GM18909 (cell line): ENCODE measurements at regions not wholly inside any gene's neighbourhood (a gene's known extent, or its start where the extent isn't known, plus 50 kb on each side); places are given as distances from the start of the nearest gene placed in this dataset.
"Not testable (repeated sequence)": the region's sequence is repeated elsewhere in the genome, so short reads cannot be mapped to it uniquely, and the experiment has no call there.

Source experiments
- ATAC-seq: cut with Tn5 transposase; IDR thresholded peaks from one replicate; pipeline ENCODE4 v1.9.1; 2021; ENCODE audit warnings: mild to moderate bottlenecking; ENCODE audit not compliant: unreplicated experiment, poor library complexity

GRCh38 chr2:241997017-241997416 lies 127.5 kb downstream of the RTP5 start:
- no peak for ATAC-seq

DNA sequence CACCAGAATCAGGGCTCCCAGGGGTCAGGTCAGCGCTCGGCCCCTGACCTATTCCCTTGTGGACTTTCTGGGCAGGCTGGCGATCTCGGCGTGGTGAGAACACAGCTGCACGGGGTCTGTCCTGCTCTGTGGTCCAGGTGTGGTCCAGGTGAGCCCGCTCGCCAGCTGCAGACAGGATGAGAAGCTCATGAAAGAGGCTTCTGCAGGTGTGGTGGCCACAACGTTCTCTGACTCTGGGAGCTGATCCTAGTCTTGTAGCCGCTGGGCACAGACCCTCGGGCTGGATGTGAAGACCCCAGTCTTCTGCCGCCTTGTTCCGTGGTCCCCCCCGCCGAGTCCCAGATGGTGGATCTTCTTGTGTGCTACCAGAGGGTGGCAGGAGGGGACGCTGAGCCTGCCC lies 129.7 kb downstream of the RTP5 start:
- no peak for ATAC-seq

- no peak for ATAC-seq
These were observed 132.3 kb downstream of the RTP5 start for GRCh38 chr2:242001853-242002252.

- ATAC-seq = no peak
These were observed 133.4 kb downstream of the RTP5 start for GRCh38 chr2:242002944-242003343.

- no peak for ATAC-seq
These were observed 134.8 kb downstream of the RTP5 start for GRCh38 chr2:242004223-242004901.

- ATAC-seq = no peak
These were observed 135.3 kb downstream of the RTP5 start for GRCh38 chr2:242004902-242005230.

DNA sequence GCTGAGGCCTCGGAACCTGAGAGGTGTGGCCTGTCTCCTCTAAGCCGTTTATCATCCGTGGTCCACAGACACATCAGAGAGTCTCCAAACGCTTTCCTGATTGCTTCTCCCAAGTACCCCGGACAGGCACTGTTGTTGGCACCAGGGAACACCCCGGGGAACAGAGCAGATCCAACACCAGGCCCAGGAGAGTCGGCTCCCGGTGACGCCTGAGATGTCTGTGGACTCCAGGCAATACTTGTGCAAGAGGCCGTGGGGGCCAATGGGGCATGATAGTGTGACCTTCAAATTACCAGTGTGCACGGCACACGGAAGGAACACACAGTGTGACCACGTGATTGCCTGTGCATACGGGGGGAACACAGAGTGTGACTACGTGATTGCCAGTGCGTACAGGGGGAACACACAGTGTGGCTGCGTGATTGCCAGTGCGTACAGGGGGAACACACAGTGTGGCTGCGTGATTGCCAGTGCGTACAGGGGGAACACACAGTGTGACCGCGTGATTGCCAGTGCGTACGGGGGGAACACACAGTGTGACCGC lies 136.6 kb downstream of the RTP5 start:
- not testable (repeated sequence) for ATAC-seq

- not testable (repeated sequence) for ATAC-seq
These were observed 139.4 kb downstream of the RTP5 start for GRCh38 chr2:242008908-242009307.

DNA sequence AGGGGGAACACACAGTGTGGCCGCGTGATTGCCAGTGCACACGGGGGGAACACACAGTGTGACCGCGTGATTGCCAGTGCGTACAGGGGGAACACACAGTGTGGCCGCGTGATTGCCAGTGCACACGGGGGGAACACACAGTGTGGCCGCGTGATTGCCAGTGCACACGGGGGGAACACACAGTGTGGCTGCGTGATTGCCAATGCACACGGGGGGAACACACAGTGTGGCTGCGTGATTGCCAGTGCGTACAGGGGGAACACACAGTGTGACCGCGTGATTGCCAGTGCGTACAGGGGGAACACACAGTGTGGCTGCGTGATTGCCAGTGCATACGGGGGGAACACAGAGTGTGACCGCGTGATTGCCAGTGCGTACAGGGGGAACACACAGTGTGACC lies 140.3 kb downstream of the RTP5 start:
- not testable (repeated sequence) for ATAC-seq

GRCh38 chr2:242010252-242011166 lies 141.0 kb downstream of the RTP5 start:
- ATAC-seq = not testable (repeated sequence)

DNA sequence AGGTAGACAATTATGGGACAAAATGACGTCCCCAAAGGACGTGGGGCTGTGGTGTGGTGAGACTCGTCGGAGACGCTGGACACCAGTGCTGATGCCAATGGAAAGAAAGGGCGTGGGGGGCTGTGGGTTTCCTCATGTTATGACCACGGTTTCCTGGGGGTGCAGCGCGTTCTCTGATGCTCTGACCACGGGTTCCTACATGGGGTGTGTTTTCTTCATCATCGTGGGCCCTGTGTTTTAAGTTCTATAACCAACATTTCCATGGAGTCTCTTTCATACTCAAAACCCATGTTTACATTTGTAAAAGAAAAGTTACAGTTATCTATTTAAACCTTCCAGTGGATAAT lies 141.6 kb downstream of the RTP5 start:
- no peak for ATAC-seq

DNA sequence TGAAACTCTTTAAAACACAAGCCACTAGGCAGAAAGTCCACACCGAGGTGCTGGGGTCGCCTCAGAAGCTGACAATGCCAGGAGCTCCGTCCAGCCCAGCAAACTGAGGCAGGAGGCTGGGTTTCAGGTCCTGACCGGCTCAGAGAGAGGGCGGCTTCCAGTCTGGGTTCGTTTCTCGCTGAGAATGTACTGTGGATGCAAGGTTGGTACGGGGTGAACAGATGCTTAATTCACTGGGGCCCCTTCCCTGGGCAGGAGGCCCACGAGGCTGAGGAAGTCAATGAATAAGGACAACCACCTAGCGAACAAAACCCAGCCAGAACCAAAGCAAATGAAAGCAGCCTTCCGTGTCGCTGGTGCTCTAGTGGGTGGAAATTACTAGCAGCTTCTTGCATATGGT lies 142.0 kb downstream of the RTP5 start:
- ATAC-seq = no peak

DNA sequence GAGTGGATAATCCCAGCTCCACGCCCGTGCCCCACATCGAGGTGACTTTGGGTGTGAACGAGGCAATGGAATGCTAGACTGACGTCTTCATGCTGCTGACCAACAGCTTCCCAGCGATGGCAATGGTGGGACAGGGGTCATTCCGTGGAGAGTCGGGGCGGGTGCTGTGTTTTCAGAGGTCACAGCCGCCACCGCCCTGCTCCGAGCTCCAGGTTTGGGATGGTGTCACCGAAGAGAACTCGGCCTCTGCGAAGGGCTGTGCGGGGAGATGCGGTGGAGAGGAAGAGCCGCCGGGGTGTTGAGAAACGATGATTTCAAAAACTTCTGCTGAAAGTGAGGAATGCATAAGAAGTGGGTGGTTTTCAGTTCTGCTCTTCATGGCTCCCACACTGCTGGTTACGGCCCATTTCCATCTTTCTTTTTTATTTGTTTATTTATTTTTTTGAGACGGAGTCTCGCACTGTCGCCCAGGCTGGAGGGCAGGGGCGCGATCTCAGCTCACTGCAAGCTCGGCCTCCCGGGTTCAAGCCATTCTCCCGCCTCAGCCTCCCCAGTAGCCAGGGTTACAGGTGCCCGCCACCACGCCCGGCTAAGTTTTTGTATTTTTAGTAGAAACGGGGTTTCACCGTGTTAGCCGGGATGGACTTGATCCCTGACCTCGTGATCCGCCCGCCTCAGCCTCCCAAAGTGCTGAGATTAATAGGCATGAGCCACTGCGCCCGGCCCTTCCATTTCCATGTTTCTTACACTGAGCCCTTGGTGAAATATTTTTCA lies 142.6 kb downstream of the RTP5 start:
- no peak for ATAC-seq

GRCh38 chr2:242012956-242013764 lies 143.6 kb downstream of the RTP5 start:
- ATAC-seq = no peak

DNA sequence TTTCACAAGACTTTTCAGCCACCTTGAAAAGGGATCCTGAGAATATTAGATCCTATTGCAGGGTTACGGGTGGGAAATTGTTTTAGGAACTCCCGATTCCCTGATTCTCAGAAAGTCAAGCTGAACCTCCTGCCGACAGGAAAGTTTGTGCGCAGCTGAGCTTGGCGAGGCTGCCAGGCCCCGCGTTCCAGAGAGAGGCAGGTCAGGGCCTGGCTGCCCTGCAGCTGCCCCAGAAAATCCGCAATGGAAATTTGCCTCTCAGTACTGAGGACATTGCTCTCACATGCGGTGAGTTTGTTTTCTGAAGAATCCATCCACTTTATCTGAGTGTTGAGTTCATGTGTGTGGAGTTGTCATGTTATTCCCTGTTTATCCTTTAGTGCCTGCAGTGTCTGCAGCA lies 144.2 kb downstream of the RTP5 start:
- no peak for ATAC-seq

- ATAC-seq = no peak
These were observed 145.9 kb downstream of the RTP5 start for GRCh38 chr2:242015108-242016065.

DNA sequence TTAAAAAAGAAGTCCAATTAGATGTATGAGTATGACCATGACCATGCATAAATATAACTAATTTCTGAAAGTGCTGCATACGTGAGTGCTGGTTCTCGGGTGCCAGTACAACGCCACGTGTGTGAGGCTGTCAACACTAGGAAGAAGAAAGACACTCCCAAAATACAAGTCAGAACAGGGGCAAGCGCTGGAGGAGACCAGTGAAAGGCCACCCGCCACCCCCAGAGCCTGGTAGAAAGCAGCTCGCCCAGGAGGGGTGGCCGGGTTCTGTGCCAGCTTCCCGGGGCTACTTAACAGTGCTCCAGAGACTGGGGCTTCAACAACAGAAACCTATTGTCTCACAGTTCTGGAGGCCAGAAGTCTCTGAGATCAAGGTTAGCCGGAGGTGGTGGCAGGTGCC lies 147.6 kb downstream of the RTP5 start:
- no peak for ATAC-seq

DNA sequence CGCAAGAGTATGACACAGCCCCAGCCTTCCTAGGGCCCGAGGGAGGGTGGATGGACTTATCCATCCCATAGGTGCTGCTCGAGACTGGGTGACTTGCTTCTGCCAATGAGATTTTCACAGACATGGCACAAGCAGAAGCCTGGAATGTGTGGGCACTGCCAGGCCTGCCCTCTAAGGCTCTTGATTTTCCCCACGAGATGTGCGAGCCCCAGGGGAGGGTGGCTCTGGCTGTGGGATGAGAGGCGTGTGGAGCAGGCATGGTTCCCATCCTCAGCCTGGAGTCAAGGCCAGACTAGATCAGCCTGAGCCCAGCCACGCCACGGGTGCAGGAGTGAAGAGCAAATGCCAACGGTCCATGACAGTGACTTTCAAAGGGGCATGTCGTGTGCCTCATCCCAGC lies 148.9 kb downstream of the RTP5 start:
- not testable (repeated sequence) for ATAC-seq

GRCh38 chr2:242019344-242019743 lies 149.8 kb downstream of the RTP5 start:
- ATAC-seq = no peak
